ENCODE measurements at regions not wholly inside any gene's neighbourhood (a gene's known extent, or its start where the extent isn't known, plus 50 kb on each side); places are given as distances from the start of the nearest gene placed in this dataset.

DNA sequence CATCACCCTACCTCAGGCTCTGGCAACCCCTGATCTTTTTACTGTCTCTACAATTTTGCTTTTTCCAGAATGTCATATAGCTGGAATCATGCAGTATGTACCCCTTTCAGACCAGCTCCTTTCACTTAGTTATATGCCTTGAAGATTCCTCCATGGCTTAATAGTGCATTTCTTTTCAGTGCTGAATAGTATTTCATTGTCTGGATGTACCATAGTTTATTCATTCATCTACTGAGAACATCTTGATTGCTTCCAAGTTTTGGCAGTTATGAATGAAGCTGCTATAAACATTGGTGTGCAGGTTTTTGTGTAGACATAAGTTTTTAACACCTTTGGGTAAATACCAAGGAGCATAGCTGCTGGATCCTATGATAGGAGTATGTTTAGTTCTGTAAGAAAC lies 50.8 kb upstream of the ANP32A start:
- DNase-seq, result no peak

DNA sequence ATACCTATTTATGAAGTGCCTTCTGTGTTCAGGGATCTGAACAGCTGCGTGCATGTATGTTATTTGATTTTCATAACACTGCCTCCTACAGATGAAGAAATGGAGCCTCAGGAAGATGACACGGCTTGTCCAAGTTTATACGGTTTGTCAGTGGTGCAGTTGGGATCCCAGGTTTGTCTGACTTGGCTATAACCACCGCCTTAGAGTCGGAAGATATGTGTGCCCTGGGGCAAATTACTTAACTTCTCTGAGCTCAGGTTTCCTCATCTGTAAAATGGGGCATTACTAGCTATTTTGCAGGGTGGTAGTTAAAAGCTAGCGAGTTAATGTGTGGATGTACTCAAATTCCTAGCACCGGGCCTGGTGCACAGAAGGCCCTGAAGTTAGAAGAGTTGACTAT lies 54.1 kb upstream of the ANP32A start:
- no peak for DNase-seq

DNA sequence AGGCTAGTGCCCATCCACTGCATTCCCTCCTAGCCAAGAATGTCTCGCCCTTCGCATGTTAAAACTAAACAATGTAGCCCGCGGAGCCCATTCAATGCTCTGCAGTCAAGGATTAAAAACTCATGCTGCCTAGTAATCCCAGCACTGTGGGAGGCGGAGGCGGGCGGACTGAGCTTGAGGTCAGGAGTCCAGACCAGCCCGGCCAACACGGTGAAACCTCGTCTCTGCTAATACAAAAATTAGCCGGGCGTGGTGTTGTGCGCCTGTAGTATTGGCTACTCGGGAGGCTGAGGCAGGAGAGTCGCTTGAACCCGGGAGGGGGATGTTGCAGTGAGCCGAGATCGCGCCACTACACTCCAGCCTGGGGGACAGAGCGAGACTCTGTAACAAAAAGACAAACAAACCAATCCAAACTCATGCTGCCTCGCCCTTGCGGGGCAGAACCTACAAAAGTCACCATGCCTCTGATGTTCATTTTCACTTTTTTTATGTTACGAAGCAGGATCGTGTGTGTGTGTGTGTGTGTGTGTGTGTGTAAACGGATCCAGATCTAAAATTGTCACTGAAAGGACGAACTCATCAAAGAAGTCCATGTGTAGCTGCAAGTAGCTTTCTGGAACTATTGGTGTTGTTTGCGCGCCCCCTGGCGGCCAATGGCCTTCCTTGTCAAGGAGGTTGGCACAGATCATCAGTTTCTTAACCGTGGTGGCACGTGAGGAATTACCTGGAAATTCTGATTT lies 54.8 kb upstream of the SPESP1 start:
- peak; percentile 92 for DNase-seq

DNA sequence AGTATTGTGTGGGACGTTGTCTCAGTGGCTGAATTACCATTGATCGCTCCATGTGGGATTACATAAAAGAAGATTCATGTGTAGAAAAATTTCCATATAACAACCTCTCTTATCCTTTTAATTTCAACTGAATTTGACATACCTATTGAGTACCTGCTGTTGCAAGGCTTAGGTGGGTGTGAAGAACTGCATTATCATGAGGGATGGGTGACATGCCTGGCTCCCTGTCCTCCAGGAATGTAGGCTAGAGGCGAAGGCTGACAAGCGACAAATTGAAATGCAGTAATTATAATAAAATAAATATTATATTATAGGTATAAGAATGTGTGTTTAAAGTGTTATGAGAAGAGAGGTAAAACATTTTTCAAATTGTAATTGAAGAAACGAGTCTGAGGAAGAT lies 52.7 kb upstream of the SPESP1 start:
- no peak for DNase-seq

DNA sequence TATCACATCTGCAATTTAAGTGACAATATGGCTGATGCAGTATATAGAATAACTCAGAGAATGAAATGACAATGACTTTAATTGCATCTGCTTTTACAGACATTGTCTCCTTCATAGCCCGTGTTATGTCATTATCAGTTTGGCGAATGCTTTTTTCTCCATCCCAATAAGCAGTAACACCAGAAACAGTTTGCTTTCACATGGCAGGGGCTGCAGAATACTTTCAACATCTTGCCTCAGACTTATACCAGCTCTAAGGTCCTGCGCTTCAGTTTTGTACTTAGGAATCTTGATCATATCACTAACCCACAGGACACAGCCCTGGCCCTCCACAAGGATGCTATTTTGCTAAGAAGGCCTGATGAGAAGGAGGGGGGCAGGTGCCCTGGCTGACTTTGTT lies 49.9 kb upstream of the SPESP1 start:
- no peak for DNase-seq

All from activated naive CD4-positive, alpha-beta T cell treated with anti-CD3 and anti-CD28 coated beads, Interleukin-2, amount 50 U/mL, for 16 hours (primary cell).